ENCODE measurements at regions not wholly inside any gene's neighbourhood (a gene's known extent, or its start where the extent isn't known, plus 50 kb on each side); places are given as distances from the start of the nearest gene placed in this dataset.

DNA sequence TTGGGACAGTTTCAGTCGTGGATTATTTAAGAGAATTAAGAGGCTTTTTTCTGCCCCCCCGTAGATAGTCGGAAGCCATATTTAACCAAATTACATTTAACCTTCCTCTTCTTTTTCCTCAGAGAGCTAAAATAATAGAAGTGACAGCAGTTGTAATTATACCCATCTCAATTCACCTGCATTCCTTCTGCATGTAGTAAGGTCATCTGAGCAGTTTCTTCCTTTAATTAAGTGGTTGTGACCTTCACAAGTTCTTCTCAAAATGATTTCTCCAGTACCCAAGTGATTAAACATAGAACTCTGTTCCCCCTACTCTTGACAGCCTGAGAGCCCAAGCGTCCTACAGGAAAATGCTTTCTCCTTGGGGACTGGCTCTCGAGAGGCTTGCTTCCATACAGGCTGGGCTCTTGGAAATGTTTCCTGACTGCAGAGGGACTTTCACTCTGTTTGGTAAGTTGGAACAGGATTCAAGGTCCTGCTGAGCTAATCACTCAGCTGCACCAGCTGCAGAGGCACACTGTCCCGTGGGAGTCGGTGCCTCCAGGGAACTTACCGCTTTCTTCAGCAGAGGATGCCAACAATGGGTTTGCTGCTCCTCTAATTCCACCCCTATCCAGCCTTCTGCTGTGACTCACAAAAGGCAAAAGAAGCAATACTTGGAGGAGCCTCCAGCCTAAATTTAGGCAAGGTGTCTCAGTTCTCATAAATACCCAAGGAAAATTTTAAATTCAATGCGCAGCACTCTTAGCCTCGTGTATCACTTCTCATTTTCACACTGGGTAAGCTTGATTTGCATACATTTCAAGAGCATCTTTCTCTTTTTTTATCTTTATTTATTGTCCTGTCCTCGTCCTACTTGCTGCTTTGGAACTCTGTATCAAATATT, 414.9 kb downstream of the KIF16B start:
- no peak for DNase-seq
- H3K4me2 ChIP-seq (ENCODE audit: low read depth, low read length): no peak overlapping the region
- WGBS, 2 experiments (ENCODE audit: extremely low coverage in 2 of 2, insufficient read length in 1 of 2): no CpG with 5 or more reads among the region's 11 CpGs
- in situ Hi-C loops (cut with MboI; ENCODE audit: low sequenced_read_pairs) (no loop called here), intact Hi-C loops (cut with micrococcal nuclease) (no loop called here), dilution Hi-C loops (cut with HindIII; ENCODE audit: low sequenced_read_pairs, unreplicated experiment) (no loop called here)
- no peak overlapping the region for H3K9ac ChIP-seq (ENCODE audit: low read depth, low read length)
- H3K27me3 ChIP-seq (ENCODE audit: control insufficient read depth, insufficient read depth, low read length): no peaks in the 10 kb centered on the region
- no peaks in the 10 kb centered on the region for H3K36me3 ChIP-seq (ENCODE audit: control insufficient read depth, insufficient read depth, low read length)
- no peak overlapping the region for H2BK5ac ChIP-seq (ENCODE audit: low read depth, low read length, poor library complexity, severe bottlenecking)
- POLR2A ChIA-PET (ENCODE audit: unreplicated experiment): interaction anchor here (0.6 kb wide), 1 partner anchor 95 kb away, joined by 4 read pairs; no protein-coding TSS in a partner anchor
- no peaks in the 10 kb centered on the region for H3K79me1 ChIP-seq (ENCODE audit: low read depth in 1 of 2, low read length in 2 of 2)
- BruUV-seq (replicated peaks): no TSS peak
- H3K23ac ChIP-seq (ENCODE audit: low read depth, low read length): no peak overlapping the region
- no peak overlapping the region for H3K14ac ChIP-seq (replicated peaks; ENCODE audit: low read depth, low read length)
- no peaks in the 10 kb centered on the region for H4K20me1 ChIP-seq (ENCODE audit: insufficient read depth, low read length)
- TF ChIP-seq NFE2L2 (IDR thresholded peaks at IDR 0.05; ENCODE audit: low read depth, low read length) (no peak), RFX5 (IDR thresholded peaks at IDR 0.05; ENCODE audit: low read depth, low read length) (no peak), BHLHE40 (IDR thresholded peaks at IDR 0.05; ENCODE audit: low read depth, low read length) (no peak), CEBPB (IDR thresholded peaks at IDR 0.05; ENCODE audit: low read depth, low read length) (no peak), SMC3 (IDR thresholded peaks at IDR 0.05; ENCODE audit: low read depth, low read length) (no peak), MAZ (IDR thresholded peaks at IDR 0.05; ENCODE audit: borderline replicate concordance, low read depth, low read length) (no peak), RAD21 (IDR thresholded peaks at IDR 0.05; ENCODE audit: low read length) (no peak), MXI1 (IDR thresholded peaks at IDR 0.05; ENCODE audit: borderline replicate concordance, low read depth, low read length) (no peak), RCOR1 (IDR thresholded peaks at IDR 0.05; ENCODE audit: insufficient replicate concordance, low read length) (no peak), USF2 (IDR thresholded peaks at IDR 0.05; ENCODE audit: low read depth, low read length) (no peak), FOS (IDR thresholded peaks at IDR 0.05; ENCODE audit: low read depth, low read length) (no peak), CHD1 (IDR thresholded peaks at IDR 0.05; ENCODE audit: low read depth, low read length) (no peak)
- TF ChIP-seq, protein P1, sequence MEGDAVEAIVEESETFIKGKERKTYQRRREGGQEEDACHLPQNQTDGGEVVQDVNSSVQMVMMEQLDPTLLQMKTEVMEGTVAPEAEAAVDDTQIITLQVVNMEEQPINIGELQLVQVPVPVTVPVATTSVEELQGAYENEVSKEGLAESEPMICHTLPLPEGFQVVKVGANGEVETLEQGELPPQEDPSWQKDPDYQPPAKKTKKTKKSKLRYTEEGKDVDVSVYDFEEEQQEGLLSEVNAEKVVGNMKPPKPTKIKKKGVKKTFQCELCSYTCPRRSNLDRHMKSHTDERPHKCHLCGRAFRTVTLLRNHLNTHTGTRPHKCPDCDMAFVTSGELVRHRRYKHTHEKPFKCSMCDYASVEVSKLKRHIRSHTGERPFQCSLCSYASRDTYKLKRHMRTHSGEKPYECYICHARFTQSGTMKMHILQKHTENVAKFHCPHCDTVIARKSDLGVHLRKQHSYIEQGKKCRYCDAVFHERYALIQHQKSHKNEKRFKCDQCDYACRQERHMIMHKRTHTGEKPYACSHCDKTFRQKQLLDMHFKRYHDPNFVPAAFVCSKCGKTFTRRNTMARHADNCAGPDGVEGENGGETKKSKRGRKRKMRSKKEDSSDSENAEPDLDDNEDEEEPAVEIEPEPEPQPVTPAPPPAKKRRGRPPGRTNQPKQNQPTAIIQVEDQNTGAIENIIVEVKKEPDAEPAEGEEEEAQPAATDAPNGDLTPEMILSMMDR (conservative IDR thresholded peaks at IDR 0.05; ENCODE audit: low read depth, low read length): no peak
- TF ChIP-seq, protein P2, sequence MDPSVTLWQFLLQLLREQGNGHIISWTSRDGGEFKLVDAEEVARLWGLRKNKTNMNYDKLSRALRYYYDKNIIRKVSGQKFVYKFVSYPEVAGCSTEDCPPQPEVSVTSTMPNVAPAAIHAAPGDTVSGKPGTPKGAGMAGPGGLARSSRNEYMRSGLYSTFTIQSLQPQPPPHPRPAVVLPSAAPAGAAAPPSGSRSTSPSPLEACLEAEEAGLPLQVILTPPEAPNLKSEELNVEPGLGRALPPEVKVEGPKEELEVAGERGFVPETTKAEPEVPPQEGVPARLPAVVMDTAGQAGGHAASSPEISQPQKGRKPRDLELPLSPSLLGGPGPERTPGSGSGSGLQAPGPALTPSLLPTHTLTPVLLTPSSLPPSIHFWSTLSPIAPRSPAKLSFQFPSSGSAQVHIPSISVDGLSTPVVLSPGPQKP (IDR thresholded peaks at IDR 0.05; ENCODE audit: borderline replicate concordance, low read depth, low read length): no peak
- H3K4ac ChIP-seq (ENCODE audit: low read depth, low read length): no peak overlapping the region
- no peak for ATAC-seq (ENCODE audit: low read depth)
- no peaks in the 10 kb centered on the region for H3K4me1 ChIP-seq (ENCODE audit: control insufficient read depth, insufficient read depth, low read length)
- H2AFZ ChIP-seq (replicated peaks; ENCODE audit: low read length, poor library complexity): no peak overlapping the region
- no peak overlapping the region for H2AK9ac ChIP-seq (replicated peaks; ENCODE audit: low read depth, low read length, poor library complexity)
- H3K18ac ChIP-seq (ENCODE audit: low read depth, low read length): no peak overlapping the region
- no peak overlapping the region for H4K91ac ChIP-seq (ENCODE audit: insufficient read depth, low read depth, low read length)
- H4K5ac ChIP-seq (ENCODE audit: low read depth, low read length): no peak overlapping the region
- no peaks in the 10 kb centered on the region for H3K9me3 ChIP-seq (ENCODE audit: control insufficient read depth, insufficient read depth, low read length)
- H3K9me1 ChIP-seq (ENCODE audit: insufficient read depth, low read length): no peaks in the 10 kb centered on the region
- no peak overlapping the region for H3K4me3 ChIP-seq (ENCODE audit: insufficient read depth, low read depth, low read length)
- CTCF ChIA-PET: no interaction called here
- H2BK15ac ChIP-seq (ENCODE audit: low read depth, low read length): no peak overlapping the region
- no peak overlapping the region for H2BK120ac ChIP-seq (ENCODE audit: low read depth, low read length)
- H2AK5ac ChIP-seq (ENCODE audit: low read depth, low read length): no peak overlapping the region
- H3K56ac ChIP-seq (ENCODE audit: extremely low read depth, insufficient read depth, low read length): no peak overlapping the region
- no peak overlapping the region for H4K8ac ChIP-seq (ENCODE audit: low read depth in 2 of 2, low read length in 2 of 2)
- H2BK20ac ChIP-seq (ENCODE audit: low read depth, low read length): no peak overlapping the region
- no peak overlapping the region for H3K27ac ChIP-seq (ENCODE audit: insufficient read depth, low read length)
